Heart left ventricle (tissue), 16 donors: ENCODE measurements at regions not wholly inside any gene's neighbourhood (a gene's known extent, or its start where the extent isn't known, plus 50 kb on each side); places are given as distances from the start of the nearest gene placed in this dataset.

Experiments
- ATAC-seq, 4 donors: fragments of 200-7000 bp; cut with Tn5 transposase; one replicate each; pipeline ENCODE4 v1.9.1; 2020 to 2022; ENCODE audit warnings: moderate library complexity in 4 of 4, mild to moderate bottlenecking in 3 of 4, moderate number of reproducible peaks in 1 of 4
- DNase-seq, 5 donors: peaks; one replicate each; pipeline ENCODE4 v3.0.0-alpha.2; 2020
- H3K27ac ChIP-seq, 12 donors: fragments of 200-600 bp; sonication (generic) in 4 of 12; one replicate each; pipeline versions ENCODE4 v1.5.0 to v1.8.0; 2016 to 2022; ENCODE audit warnings: mild to moderate bottlenecking in 2 of 12
- H3K27me3 ChIP-seq, 9 donors: fragments of 200-600 bp; sonication (generic) in 2 of 9; one replicate each; pipeline versions ENCODE4 v1.5.1 to v1.8.0; 2016 to 2022; ENCODE audit warnings: mild to moderate bottlenecking in 3 of 9
- H3K36me3 ChIP-seq, 9 donors: fragments of 200-600 bp; sonication (generic) in 2 of 9; one replicate each; pipeline versions ENCODE4 v1.5.0 to v1.8.0; 2018 to 2022; ENCODE audit warnings: mild to moderate bottlenecking in 2 of 9
- H3K4me1 ChIP-seq, 12 donors: fragments of 200-600 bp; sonication (generic) in 4 of 12; one replicate each; pipeline versions ENCODE4 v1.5.0 to v1.8.0; 2016 to 2022; ENCODE audit warnings: mild to moderate bottlenecking in 3 of 12
- H3K4me3 ChIP-seq, 12 donors: fragments of 200-600 bp; sonication (generic) in 4 of 12; one replicate each; pipeline versions ENCODE4 v1.5.0 to v1.8.0; 2017 to 2022; ENCODE audit warnings: mild to moderate bottlenecking in 9 of 12, moderate library complexity in 4 of 12
- H3K9me3 ChIP-seq, 12 donors: fragments of 200-600 bp; sonication (generic) in 4 of 12; one replicate each; pipeline versions ENCODE4 v1.5.0 to v1.8.0; 2016 to 2022; ENCODE audit warnings: mild to moderate bottlenecking in 1 of 12
- POLR2A ChIP-seq, 2 donors: fragments of 450-650 bp; IDR thresholded peaks; one replicate each; pipeline ENCODE4 v1.6.1; 2017; ENCODE audit warnings: antibody characterized with exemption in 2 of 2, mild to moderate bottlenecking in 2 of 2, moderate library complexity in 2 of 2
- WGBS, 4 donors: extraction: QIAGEN DNeasy Blood & Tissue Kit in 2 of 4; methylation state at CpG; one replicate each; pipeline versions ENCODE4 v1.1.5 to v1.1.7; 2013 to 2018; 5-methylcytosine and 5-hydroxymethylcytosine counted together
- intact Hi-C, 10 donors: fragments of 100-400 bp; cut with DNase I; formaldehyde crosslinking; loops; one replicate each; pipeline versions ENCODE4 v1.11.1 to v1.14.2; 2022
- TF ChIP-seq, protein P1 (sequence below), 12 donors: fragments of 200-600 bp; sonication (generic) in 4 of 12; IDR thresholded peaks; one replicate each; pipeline versions ENCODE4 v1.5.0 to v1.8.0; 2018 to 2022; ENCODE audit warnings: antibody characterized with exemption in 12 of 12, mild to moderate bottlenecking in 5 of 12
- donor health status: ischemic (EF 13 %, LVEDD 7.1; RV severe dilation, severe dysfunction).
- donor health status: healthy with polysubstance abuse.
- donor health status: DM: no; HTN: yes; CAD: no.
- donor health status: DM: no; HTN: no; CAD: no.
- donor health status: ischemic (EF 25% LVEDD 6.9; RV normal size, moderate dysfunction).
- donor health status: ischemic (EF 25% LVEDD 5.7; RV mildly dilated, moderate dysfunction).
- donor health status: healthy.
- donor health status: DM: yes; HTN: yes; CAD: no.
- donor health status: ischemic (EF 35%, LVEDD 5.7; RV mildly dilated, moderate dysfunction).
- donor health status: nonischemic (EF 11% LVEDD 7.7; RV severe dilation, severe dysfunction).
- donor health status: DM: yes; HTN: yes; CAD: no.
- donor health status: PGD.
- donor health status: ischemic (EF 29% LVEDD 5.4; RV normal size, mild dysfunction).
- donor health status: nonischemic (EF 23%, LVEDD 6.1; RV moderate dilation, normal function).

DNA sequence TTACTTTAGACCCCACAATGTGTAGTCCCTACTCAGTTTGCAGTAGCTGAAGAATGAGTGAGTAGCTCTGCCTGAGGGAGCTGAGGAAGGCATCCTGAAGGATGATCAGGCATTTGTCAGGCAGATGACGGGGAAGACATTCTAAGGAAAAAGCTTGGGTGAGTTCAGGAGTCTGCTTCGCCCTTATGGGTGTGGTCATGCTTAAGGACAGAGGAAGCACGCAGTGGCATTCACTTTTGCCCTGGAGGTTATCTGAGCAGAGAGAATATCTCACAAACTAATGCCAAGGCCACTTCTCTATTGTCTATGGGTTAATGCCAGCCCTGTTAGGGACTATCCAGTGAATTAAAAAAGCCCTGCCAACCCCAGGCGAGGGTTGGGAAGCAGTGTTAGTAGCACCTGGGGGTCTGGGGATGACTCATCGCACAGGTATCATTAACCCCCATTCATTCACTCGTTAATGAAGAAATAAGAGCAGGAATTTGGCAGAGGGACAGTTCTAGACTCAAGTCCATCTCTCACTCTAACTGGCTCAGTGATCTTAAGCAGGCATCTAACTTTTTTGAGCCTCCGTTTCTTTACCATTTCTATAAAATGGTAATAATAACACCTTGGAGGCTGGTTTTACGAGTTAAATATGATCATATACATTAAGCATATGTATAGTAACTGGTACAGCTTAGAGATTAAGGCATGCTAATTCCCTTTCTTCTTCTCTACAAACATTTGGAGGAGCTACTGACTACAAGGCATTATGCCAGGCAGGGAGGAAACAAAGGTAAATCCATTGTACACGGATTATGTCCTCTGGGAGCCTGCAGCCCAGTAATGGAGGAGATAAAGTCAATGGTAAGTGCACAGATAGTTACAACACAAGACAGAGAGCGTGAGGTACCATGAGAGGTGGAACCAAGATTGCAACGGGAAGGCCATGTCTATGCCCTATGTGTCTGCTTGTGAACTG lies 93.2 kb upstream of the AKIRIN2 start:
- Histone ChIP-seq H3K27me3 (no peaks in the 10 kb centered on the region), H3K4me1 (no peaks in the 10 kb centered on the region), H3K36me3 (no peaks in the 10 kb centered on the region), H3K9me3 (no peaks in the 10 kb centered on the region), H3K27ac (no peak overlapping the region), H3K4me3 (no peak overlapping the region)
- no peak for ATAC-seq
- intact Hi-C loops = loop anchor here in 3 of 10 donors (5.0 to 10.0 kb wide), 5 partner anchors 93 to 403 kb away; partner anchors contain the start of gene AKIRIN2 (in 1 of the 3)
- WGBS, 4 donors = 70 to 78% (median 71%) methylated on average over 11 of the region's 11 CpGs
- no peak for DNase-seq
- no peak for TF ChIP-seq POLR2A (IDR thresholded peaks at IDR 0.05)
- TF ChIP-seq, protein P1, sequence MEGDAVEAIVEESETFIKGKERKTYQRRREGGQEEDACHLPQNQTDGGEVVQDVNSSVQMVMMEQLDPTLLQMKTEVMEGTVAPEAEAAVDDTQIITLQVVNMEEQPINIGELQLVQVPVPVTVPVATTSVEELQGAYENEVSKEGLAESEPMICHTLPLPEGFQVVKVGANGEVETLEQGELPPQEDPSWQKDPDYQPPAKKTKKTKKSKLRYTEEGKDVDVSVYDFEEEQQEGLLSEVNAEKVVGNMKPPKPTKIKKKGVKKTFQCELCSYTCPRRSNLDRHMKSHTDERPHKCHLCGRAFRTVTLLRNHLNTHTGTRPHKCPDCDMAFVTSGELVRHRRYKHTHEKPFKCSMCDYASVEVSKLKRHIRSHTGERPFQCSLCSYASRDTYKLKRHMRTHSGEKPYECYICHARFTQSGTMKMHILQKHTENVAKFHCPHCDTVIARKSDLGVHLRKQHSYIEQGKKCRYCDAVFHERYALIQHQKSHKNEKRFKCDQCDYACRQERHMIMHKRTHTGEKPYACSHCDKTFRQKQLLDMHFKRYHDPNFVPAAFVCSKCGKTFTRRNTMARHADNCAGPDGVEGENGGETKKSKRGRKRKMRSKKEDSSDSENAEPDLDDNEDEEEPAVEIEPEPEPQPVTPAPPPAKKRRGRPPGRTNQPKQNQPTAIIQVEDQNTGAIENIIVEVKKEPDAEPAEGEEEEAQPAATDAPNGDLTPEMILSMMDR (IDR thresholded peaks at IDR 0.05) = no peak

DNA sequence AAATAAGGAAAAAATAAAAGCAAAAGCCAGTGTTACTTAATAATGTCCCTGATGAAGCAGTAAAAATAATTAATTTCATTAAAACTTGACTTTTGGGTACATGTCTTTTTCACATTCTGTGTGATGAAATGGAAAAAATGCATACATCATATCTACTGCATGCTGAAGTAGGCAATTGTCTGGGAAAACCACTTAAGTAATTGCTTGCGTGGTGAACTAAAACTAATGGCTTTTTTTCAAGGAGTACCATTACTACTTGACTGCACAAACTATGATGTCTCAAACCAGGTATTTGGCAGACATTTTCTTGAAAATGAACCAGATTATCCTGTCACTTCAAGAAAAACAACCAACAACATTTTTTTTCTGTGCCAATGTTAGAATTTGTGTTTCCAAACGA lies 91.3 kb upstream of the AKIRIN2 start:
- no peak for TF ChIP-seq POLR2A (IDR thresholded peaks at IDR 0.05)
- TF ChIP-seq, protein P1 (IDR thresholded peaks at IDR 0.05) = no peak

DNA sequence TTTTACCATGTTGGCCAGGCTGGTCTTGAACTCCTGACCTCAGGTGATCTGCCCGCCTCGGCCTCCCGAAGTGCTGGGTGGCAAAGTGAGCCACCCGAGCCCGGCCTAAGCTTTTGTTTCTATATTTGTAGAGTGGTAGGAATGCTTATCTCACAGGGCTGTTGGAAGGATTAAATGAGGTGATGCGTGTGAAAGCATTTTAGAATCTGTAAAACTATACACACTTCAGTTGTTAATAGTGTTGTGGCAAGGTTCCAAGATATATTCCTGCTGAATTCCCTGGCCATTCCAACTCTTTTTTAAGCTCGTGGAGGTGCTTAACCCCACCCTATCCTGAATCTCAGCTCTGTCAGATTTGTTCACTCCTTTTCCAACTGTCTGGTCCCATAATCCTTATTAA lies 89.9 kb upstream of the AKIRIN2 start:
- 31 to 54% (median 43%) methylated on average over 7 of the region's 7 CpGs for WGBS, 4 donors
- no peak for ATAC-seq
- TF ChIP-seq POLR2A (IDR thresholded peaks at IDR 0.05) = no peak
- TF ChIP-seq, protein P1 (IDR thresholded peaks at IDR 0.05) = no peak
- H3K9me3 ChIP-seq = no peaks in the 10 kb centered on the region
- H3K27ac ChIP-seq = no peak overlapping the region
- H3K4me3 ChIP-seq = no peak overlapping the region
- no peak for DNase-seq
- peaks cover 0 to 16% (median 0%) of the 10 kb centered on the region in 12 donors for H3K4me1 ChIP-seq
- no peaks in the 10 kb centered on the region for H3K36me3 ChIP-seq
- no peaks in the 10 kb centered on the region for H3K27me3 ChIP-seq
- intact Hi-C loops = loop anchor here in 2 of 10 donors (5.0 to 10.0 kb wide), 4 partner anchors 90 to 397 kb away; partner anchors contain the start of gene AKIRIN2 (in 1 of the 2)

More for the DNA sequence above, 91.3 kb upstream of the AKIRIN2 start:
- peaks cover 0 to 16% (median 0%) of the 10 kb centered on the region in 12 donors for H3K4me1 ChIP-seq
- intact Hi-C loops = loop anchor here in 2 of 10 donors (5.0 to 10.0 kb wide), 4 partner anchors 91 to 399 kb away; partner anchors contain the start of gene AKIRIN2 (in 1 of the 2)
- H3K27me3 ChIP-seq = no peaks in the 10 kb centered on the region
- H3K36me3 ChIP-seq = no peaks in the 10 kb centered on the region
- DNase-seq = no peak
- 84 to 88% (median 84%) methylated on average over 2 of the region's 2 CpGs for WGBS, 4 donors
- no peaks in the 10 kb centered on the region for H3K9me3 ChIP-seq
- no peak overlapping the region for H3K4me3 ChIP-seq
- no peak for ATAC-seq
- H3K27ac ChIP-seq = no peak overlapping the region

DNA sequence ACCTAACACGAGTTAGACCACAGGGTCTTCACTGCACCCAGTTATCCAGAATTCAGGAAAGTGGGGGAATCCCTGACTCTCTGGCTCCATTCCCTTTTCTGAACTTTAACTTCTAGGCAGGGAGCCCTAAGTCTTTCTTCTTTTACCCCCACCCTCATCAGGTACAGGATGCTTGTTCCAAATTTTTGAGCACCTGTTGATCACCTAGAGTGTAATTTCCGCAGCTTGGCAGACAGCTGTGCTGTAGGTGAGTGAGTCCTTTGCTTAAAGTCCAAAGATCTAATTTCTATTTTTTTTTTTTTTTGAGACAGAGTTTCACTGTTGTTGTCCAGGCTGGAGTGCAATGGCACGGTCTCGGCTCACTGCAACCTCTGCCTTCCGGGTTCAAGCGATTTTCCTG lies 89.5 kb upstream of the AKIRIN2 start:
- WGBS, 4 donors = 87 to 92% (median 89%) methylated on average over 6 of the region's 6 CpGs
- no peak for ATAC-seq
- no peaks in the 10 kb centered on the region for H3K36me3 ChIP-seq
- H3K4me3 ChIP-seq = no peak overlapping the region
- intact Hi-C loops = loop anchor here in 2 of 10 donors (5.0 to 10.0 kb wide), 4 partner anchors 89 to 397 kb away; partner anchors contain the start of gene AKIRIN2 (in 1 of the 2)
- no peak for DNase-seq
- H3K27me3 ChIP-seq = no peaks in the 10 kb centered on the region
- TF ChIP-seq, protein P1 (IDR thresholded peaks at IDR 0.05) = no peak
- TF ChIP-seq POLR2A (IDR thresholded peaks at IDR 0.05) = no peak
- H3K4me1 ChIP-seq = peaks cover 0 to 16% (median 0%) of the 10 kb centered on the region in 12 donors
- no peak overlapping the region for H3K27ac ChIP-seq
- no peaks in the 10 kb centered on the region for H3K9me3 ChIP-seq
